Natural killer cell treated with Interleukin-12 subunit alpha and Interleukin-12 subunit beta and Interleukin-15 and Interleukin-18, amount 100 ng/mL, for 72 hours (primary cell): ENCODE measurements at regions not wholly inside any gene's neighbourhood (a gene's known extent, or its start where the extent isn't known, plus 50 kb on each side); places are given as distances from the start of the nearest gene placed in this dataset.

ENCODE experiments used
- ATAC-seq, 2 donors: fragments of 150-1000 bp; cut with Tn5 transposase in 1 of 2; sonication (Bioruptor Pico), chemical (Tn5 transposase) in 1 of 2; 2 replicates each; pipeline ENCODE4 v1.10.0; 2021
- DNase-seq: peaks from one replicate; pipeline ENCODE4 v3.0.0; 2022; ENCODE audit warnings: low spot score
- H3K27ac Mint-ChIP-seq, 2 donors: 1 replicate in 1 of 2; 2 replicates in 1 of 2; pipeline ENCODE4 v1.8.0; 2022; ENCODE audit warnings: mixed read lengths in 2 of 2, mild to moderate bottlenecking in 1 of 2, moderate library complexity in 1 of 2
- H3K27me3 Mint-ChIP-seq, 2 donors: 1 replicate in 1 of 2; 2 replicates in 1 of 2; pipeline ENCODE4 v1.8.0; 2022; ENCODE audit warnings: mixed read lengths in 2 of 2
- H3K36me3 Mint-ChIP-seq: one replicate; pipeline ENCODE4 v1.8.0; 2022; ENCODE audit warnings: mixed read lengths
- H3K4me1 Mint-ChIP-seq, 2 donors: 1 replicate in 1 of 2; 2 replicates in 1 of 2; pipeline ENCODE4 v1.8.0; 2022; ENCODE audit warnings: low read depth in 2 of 2, mixed read lengths in 2 of 2, mild to moderate bottlenecking in 1 of 2
- H3K4me3 Mint-ChIP-seq: one replicate; pipeline ENCODE4 v1.8.0; 2022; ENCODE audit warnings: mixed read lengths
- H3K9me3 Mint-ChIP-seq: 2 replicates; pipeline ENCODE4 v1.8.0; 2022; ENCODE audit warnings: mixed read lengths

DNA sequence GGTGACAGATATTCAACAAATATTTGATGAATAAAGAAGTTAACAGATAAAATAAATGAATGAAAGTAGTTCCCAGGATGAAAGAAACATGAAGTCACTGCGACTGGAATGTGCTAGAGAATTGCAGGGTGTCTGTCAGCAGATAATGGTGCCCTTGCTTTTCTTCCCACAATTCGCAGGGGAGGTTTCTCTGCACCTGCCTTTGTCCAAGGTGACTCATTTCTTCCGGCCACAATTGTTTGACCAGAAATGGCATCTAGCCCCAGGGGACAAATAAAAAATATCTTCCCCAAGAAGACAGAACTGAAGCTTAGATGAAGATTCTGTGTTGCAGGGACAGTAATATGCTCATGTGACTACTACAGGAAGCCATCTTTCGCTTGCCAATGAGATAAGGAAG is 316.1 kb upstream of the TBX3 start:
- H3K27me3 Mint-ChIP-seq, result no peaks in the 10 kb centered on the region
- H3K27ac Mint-ChIP-seq, result no peak overlapping the region
- ATAC-seq (no peak), DNase-seq (no peak)
- no peak overlapping the region for H3K4me3 Mint-ChIP-seq
- no peaks in the 10 kb centered on the region for H3K36me3 Mint-ChIP-seq
- H3K9me3 Mint-ChIP-seq, result peaks cover 8% of the 10 kb centered on the region
- no peaks in the 10 kb centered on the region for H3K4me1 Mint-ChIP-seq

DNA sequence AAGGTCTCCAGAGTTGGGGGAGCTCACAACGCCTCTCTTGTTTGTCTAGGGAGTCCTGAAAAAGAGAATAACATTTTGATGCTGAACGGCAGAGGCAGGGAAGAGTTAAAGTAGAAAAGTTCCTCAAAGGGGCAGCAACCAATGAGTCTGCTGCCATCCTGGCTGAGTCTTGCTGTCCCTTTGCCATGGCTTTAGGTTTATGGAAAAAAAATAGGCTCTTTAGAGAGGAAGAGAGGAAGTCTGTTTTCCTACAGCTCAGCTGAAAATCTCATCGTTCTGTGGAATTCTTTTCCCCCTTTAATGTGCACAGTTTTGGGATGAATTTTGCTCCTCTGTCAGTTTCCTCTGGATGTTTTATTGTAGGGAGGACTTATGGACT is 314.8 kb upstream of the TBX3 start:
- Mint-ChIP-seq H3K36me3 (no peaks in the 10 kb centered on the region), H3K9me3 (peaks cover 5% of the 10 kb centered on the region), H3K27me3 (no peaks in the 10 kb centered on the region), H3K4me1 (no peaks in the 10 kb centered on the region), H3K4me3 (no peak overlapping the region), H3K27ac (no peak overlapping the region)
- DNase-seq, result no peak
- ATAC-seq, result no peak

DNA sequence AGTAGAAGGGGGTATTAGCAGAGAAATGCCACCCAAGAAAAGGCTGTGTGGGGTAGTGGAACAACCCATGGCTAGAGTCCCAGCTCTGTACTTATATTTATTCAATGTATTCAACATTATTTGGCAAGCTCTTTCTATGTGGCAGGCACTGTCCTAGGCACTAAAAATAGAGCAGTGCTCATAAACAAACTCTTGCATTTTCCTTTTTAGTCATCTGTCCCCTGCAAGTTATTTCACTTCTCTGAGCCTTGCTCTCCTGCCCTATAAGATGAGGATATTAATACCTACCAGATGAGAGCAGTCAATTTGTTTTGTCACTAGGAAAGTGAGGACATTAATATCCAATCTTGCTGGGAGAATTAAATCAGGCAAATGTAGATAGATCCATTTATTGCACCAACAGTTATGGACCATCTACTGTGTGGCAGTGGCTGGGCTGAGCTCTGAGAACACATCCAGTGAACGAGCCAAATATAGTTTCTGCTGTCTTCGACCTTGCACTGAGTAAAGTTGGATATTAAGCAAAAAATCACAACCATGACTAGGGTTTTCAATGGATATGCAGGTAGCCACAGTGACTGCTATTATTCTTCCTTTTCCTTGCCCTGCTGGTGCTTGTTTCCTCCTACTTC is 314.3 kb upstream of the TBX3 start:
- DNase-seq (no peak), ATAC-seq (no peak)
- no peaks in the 10 kb centered on the region for H3K36me3 Mint-ChIP-seq
- no peak overlapping the region for H3K4me3 Mint-ChIP-seq
- no peaks in the 10 kb centered on the region for H3K27me3 Mint-ChIP-seq
- H3K9me3 Mint-ChIP-seq, result peaks cover 3% of the 10 kb centered on the region
- H3K27ac Mint-ChIP-seq, result no peak overlapping the region
- no peaks in the 10 kb centered on the region for H3K4me1 Mint-ChIP-seq

DNA sequence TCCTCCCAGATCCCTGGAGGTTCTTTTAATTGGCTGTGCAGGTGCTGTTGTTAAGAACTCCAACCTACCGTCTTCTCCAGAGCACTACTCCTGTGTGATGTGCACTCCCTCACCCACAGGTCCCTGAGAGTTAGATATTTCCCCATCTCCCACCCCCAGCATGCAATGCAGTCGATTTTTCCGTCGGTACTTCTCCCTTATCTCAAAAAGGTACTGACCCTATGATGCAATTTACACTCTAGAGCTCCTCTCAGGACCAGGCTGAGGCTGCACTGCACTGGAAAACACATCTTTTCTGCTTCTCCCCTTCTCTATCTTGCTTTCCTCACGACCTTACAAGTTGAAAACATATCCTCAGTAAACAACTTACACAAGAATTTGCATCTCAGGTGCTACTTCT is 312.4 kb upstream of the TBX3 start:
- ATAC-seq (no peak), DNase-seq (no peak)
- no peak overlapping the region for H3K27ac Mint-ChIP-seq
- H3K4me3 Mint-ChIP-seq, result no peak overlapping the region
- no peaks in the 10 kb centered on the region for H3K4me1 Mint-ChIP-seq
- H3K27me3 Mint-ChIP-seq, result no peaks in the 10 kb centered on the region
- peaks cover 7% of the 10 kb centered on the region for H3K9me3 Mint-ChIP-seq
- no peaks in the 10 kb centered on the region for H3K36me3 Mint-ChIP-seq

DNA sequence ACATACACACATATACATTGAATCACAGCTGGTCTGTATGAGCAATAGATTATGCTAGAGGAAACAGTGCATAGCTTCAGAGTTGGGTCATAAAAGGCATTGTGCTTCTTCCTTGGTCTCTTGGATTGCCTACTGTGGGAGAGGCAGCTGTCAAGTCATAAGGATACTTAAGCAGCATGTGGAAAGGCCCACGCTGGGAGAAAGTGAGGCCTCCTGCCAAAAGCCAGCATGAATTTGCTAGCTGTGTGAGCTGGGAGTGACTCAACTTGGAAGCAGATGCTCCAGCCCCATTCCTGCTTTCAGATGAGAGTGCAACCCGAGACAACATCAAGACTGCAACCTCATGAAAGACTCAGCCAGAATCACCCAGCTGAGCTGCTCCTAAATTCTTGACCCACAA is 311.9 kb upstream of the TBX3 start:
- no peak overlapping the region for H3K4me3 Mint-ChIP-seq
- no peaks in the 10 kb centered on the region for H3K27me3 Mint-ChIP-seq
- H3K4me1 Mint-ChIP-seq, result no peaks in the 10 kb centered on the region
- ATAC-seq (no peak), DNase-seq (no peak)
- no peak overlapping the region for H3K27ac Mint-ChIP-seq
- no peaks in the 10 kb centered on the region for H3K36me3 Mint-ChIP-seq
- peaks cover 7% of the 10 kb centered on the region for H3K9me3 Mint-ChIP-seq

DNA sequence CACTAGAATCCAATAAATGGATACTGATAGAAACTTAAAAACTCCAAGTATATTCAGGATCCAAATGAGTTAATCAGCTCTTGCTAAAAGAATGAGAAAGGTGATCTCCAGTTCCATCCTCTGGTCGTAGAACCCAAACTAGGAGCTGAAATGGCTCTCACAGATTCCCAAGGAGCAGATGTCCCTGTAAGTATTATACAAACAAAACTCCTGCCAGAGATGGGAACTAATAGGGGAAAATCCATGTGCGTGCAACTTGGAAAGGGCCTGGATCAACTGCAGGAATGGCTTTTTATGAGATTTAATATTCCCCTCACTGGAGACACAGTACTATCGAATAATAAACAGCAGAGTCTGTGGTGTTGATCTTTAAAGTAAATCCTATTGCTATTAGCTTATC is 309.2 kb upstream of the TBX3 start:
- ATAC-seq (no peak), DNase-seq (no peak)
- H3K27ac Mint-ChIP-seq, result no peak overlapping the region
- H3K4me1 Mint-ChIP-seq, result no peaks in the 10 kb centered on the region
- no peak overlapping the region for H3K4me3 Mint-ChIP-seq
- peaks cover 9% of the 10 kb centered on the region for H3K9me3 Mint-ChIP-seq
- no peaks in the 10 kb centered on the region for H3K36me3 Mint-ChIP-seq
- H3K27me3 Mint-ChIP-seq, result no peaks in the 10 kb centered on the region

DNA sequence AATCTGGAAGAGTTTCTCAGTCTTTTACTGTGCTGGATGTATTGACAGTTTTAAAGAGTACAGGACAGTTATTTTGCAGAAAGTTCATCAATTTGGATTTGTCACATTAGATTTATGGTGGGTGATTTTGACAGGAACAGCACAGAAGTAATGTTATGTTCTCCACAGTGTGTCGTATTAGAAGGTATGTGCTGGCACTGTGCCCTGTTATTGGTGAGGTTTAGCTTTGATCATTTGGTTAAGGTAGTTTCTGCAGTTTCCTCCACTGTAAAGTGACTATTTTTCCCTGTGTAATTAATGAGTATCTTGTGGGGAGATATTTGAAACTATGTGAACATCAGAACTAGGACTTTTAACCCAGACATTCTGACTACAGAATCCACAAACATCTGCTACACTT is 308.5 kb upstream of the TBX3 start:
- ATAC-seq, result no peak
- no peak for DNase-seq
- H3K36me3 Mint-ChIP-seq, result no peaks in the 10 kb centered on the region
- H3K4me3 Mint-ChIP-seq, result no peak overlapping the region
- H3K27ac Mint-ChIP-seq, result no peak overlapping the region
- no peaks in the 10 kb centered on the region for H3K27me3 Mint-ChIP-seq
- peaks cover 9% of the 10 kb centered on the region for H3K9me3 Mint-ChIP-seq
- no peaks in the 10 kb centered on the region for H3K4me1 Mint-ChIP-seq

DNA sequence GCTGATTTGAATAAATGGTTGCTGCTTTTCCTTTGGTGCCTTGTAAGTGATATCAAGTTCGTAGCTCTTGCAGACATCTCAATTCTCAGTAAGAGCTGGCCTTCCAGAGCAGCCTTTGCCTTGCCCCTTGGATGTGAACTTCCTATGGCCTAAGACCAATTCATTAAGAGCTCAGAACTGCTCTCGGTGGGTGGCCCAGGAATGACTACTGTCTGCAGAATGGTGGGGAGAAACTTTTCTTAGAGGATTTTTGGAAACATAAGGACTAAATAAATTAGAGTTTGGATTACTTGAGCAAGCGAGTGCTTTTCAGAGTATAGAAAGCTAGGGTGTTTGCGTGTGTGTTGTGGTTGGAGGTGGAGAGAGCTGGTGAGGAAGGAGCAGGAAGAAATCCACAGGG is 306.4 kb upstream of the TBX3 start:
- Mint-ChIP-seq H3K27me3 (no peaks in the 10 kb centered on the region), H3K36me3 (no peaks in the 10 kb centered on the region), H3K4me1 (no peaks in the 10 kb centered on the region), H3K4me3 (no peak overlapping the region), H3K27ac (no peak overlapping the region), H3K9me3 (peaks cover 9% of the 10 kb centered on the region)
- no peak for DNase-seq
- ATAC-seq, result no peak

DNA sequence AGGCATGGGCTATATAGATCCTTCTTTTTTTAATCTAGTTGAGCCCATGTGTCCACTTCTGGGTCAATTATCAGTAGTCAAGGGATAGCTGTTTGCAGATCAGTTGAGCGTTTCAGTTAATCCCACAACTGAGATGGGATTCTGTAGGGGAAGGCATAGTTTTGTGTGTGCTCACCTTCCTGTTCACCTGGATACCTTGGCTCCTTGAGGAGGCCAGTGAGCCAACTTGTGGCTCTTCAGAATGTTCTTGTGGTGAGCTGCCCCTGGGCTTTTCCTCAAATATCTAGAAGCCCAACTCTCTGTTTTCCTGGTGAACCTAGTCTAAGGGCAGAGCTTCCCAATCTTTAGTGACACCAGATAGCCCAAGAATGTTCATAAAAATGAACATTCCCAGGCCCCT is 302.9 kb upstream of the TBX3 start:
- H3K4me3 Mint-ChIP-seq, result no peak overlapping the region
- no peak for ATAC-seq
- no peak for DNase-seq
- H3K36me3 Mint-ChIP-seq, result no peaks in the 10 kb centered on the region
- no peaks in the 10 kb centered on the region for H3K27me3 Mint-ChIP-seq
- H3K4me1 Mint-ChIP-seq, result no peaks in the 10 kb centered on the region
- no peak overlapping the region for H3K27ac Mint-ChIP-seq
- peaks cover 17% of the 10 kb centered on the region for H3K9me3 Mint-ChIP-seq

DNA sequence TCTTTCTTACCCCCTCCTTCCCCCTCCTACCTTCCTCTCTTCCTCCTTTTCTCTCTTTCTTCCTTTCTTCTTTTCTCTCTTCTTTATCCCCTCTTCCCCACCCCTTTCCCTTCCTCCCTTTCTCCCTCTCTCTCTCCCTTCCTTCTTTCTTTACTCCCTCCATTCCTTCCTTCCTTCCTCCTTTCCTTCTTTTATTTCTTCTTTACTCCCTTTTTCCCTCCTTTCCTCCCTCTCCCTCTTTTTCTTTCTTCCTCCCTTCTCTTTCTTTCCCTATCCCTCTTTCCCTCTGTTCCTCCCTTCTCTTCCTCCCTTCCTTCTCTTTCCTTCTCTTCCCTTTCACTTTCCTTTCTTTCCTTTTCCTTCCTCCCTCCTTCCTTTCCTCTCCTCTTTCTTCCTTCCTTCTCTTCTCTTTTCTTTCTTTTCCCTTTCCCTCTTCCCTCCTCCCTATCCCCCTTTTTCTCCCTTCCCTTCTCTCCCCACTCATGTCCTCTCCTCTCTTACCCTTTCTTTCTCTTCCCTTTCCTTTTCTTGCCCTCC is 302.3 kb upstream of the TBX3 start:
- DNase-seq (no peak), ATAC-seq (no peak)
- Mint-ChIP-seq H3K4me1 (no peaks in the 10 kb centered on the region), H3K27ac (no peak overlapping the region), H3K4me3 (no peak overlapping the region), H3K27me3 (no peaks in the 10 kb centered on the region), H3K36me3 (no peaks in the 10 kb centered on the region), H3K9me3 (peaks cover 18% of the 10 kb centered on the region)

DNA sequence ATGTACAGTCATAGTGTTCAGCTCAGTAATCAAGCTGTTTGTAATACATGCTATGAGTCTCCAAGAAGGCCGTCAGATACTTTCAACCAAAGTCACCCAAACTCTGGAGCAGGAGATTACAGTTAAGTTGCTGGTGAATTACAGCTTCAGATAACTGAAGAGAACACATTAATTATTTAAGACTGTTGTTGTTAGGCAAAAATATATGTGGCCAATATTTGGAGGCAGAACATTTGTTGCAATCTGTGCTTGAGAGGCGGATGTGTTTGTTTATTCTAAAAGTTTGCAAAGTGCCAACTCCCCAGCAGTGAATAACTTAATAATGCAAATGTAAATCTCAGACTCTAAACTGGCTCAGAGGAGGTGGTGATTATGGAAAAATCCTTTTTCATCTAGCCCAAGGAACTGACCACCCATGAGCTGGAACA is 300.7 kb upstream of the TBX3 start:
- Mint-ChIP-seq H3K27ac (no peak overlapping the region), H3K4me3 (no peak overlapping the region), H3K27me3 (no peaks in the 10 kb centered on the region), H3K9me3 (peaks cover 25% of the 10 kb centered on the region), H3K36me3 (no peaks in the 10 kb centered on the region), H3K4me1 (no peaks in the 10 kb centered on the region)
- DNase-seq (no peak), ATAC-seq (no peak)

DNA sequence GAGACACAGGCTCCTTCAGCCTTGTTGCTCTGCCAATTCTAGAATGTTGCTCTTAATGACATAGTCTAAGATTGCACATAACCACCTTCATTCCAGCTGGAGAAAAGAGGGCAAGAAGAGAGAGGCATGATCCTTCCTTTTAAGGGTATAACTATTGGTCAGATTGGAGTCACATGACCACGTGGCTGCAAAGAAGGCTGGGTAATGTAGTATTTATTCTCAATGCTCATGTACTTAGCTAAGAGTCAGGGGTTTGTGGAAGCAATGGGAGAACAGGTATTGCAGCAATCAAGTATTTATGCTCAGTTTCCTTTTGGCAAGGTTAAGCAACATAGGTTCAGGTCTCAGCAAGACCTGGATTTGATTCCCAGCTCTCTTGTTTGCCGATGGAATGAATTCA is 298.8 kb upstream of the TBX3 start:
- H3K4me1 Mint-ChIP-seq, result no peaks in the 10 kb centered on the region
- ATAC-seq, result no peak
- H3K27ac Mint-ChIP-seq, result no peak overlapping the region
- no peaks in the 10 kb centered on the region for H3K27me3 Mint-ChIP-seq
- H3K9me3 Mint-ChIP-seq, result peaks cover 32% of the 10 kb centered on the region
- no peak for DNase-seq
- no peaks in the 10 kb centered on the region for H3K36me3 Mint-ChIP-seq
- no peak overlapping the region for H3K4me3 Mint-ChIP-seq

DNA sequence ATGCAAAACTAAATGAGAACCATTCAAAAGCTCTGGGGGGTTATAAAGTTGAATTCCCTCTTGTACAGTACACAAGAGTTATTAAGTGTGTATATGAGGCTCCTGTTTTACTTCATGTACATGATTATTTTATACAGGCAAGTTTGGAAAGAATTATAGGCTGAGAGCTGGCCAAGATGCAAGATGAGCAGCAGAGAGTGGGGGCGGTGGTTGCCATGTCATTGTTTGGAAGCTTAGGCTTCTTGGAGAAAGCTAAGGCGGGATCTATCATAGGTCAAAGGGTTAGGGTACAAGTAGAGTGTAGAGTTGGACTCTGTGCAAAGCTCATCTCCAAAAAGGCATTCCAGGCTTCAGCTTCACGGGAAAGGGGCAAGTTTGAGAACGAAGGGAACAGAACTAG is 297.1 kb upstream of the TBX3 start:
- ATAC-seq (no peak), DNase-seq (no peak)
- Mint-ChIP-seq H3K9me3 (peaks cover 32% of the 10 kb centered on the region), H3K27me3 (no peaks in the 10 kb centered on the region), H3K4me3 (no peak overlapping the region), H3K27ac (no peak overlapping the region), H3K36me3 (no peaks in the 10 kb centered on the region), H3K4me1 (no peaks in the 10 kb centered on the region)

DNA sequence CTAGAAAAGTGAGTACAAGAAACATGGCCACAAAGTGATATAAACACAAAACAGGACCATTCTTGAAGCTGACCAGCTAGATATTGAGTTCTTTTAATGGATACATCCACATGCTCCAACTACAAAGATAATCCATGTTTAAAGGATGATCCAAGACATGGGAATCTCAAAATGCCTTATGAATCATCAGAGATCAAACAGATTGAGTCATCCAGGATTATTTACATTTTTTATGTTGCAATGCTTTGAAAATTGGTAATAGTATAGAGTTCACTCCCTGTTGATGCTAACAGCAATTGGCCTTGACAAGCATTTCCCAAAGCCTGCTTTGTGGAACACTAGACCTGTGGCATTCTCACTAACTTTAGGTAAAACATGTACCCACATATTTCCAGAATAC is 293.0 kb upstream of the TBX3 start:
- ATAC-seq, result no peak
- Mint-ChIP-seq H3K4me1 (no peaks in the 10 kb centered on the region), H3K27me3 (no peaks in the 10 kb centered on the region), H3K9me3 (peaks cover 27% of the 10 kb centered on the region), H3K27ac (no peak overlapping the region), H3K4me3 (no peak overlapping the region), H3K36me3 (no peaks in the 10 kb centered on the region)
- no peak for DNase-seq

DNA sequence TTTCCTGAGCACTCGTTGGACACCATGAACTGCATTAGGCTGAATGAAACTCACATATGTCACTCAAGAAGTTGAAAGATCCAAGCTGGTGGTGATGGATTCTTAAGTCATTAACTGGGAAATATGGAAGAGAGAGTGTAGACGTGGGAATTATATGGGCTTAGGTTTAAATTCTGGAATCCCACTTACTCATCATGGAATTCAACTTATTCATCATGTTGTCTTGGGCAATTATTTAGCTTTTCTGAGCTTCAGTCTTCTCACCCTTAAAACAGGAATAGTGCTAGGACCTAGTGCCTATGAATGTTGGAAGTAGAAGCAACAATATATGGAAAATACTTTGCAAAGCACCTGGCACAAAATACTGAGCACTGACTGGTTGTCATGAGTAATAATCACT is 292.4 kb upstream of the TBX3 start:
- Mint-ChIP-seq H3K27ac (no peak overlapping the region), H3K36me3 (no peaks in the 10 kb centered on the region), H3K9me3 (peaks cover 25% of the 10 kb centered on the region), H3K4me3 (no peak overlapping the region), H3K27me3 (no peaks in the 10 kb centered on the region), H3K4me1 (no peaks in the 10 kb centered on the region)
- no peak for ATAC-seq
- DNase-seq, result no peak
